HL-60 (cell line): ENCODE measurements at regions not wholly inside any gene's neighbourhood (a gene's known extent, or its start where the extent isn't known, plus 50 kb on each side); places are given as distances from the start of the nearest gene placed in this dataset.

ENCODE experiments used
- CTCF ChIP-seq: IDR thresholded peaks from one replicate; pipeline ENCODE4 v1.5.1; 2011; ENCODE audit warnings: low read length, control low read depth, inconsistent platforms; ENCODE audit not compliant: insufficient read depth
- POLR2AphosphoS5 ChIP-seq: IDR thresholded peaks from 2 replicates; pipeline ENCODE4 v1.6.1; 2012; ENCODE audit warnings: low read depth

- no peak for TF ChIP-seq POLR2AphosphoS5
- TF ChIP-seq CTCF = no peak
Measured at GRCh38 chr2:4828682-4829374, 863.4 kb upstream of the SOX11 start.
